ENCODE measurements at regions not wholly inside any gene's neighbourhood (a gene's known extent, or its start where the extent isn't known, plus 50 kb on each side); places are given as distances from the start of the nearest gene placed in this dataset.

DNA sequence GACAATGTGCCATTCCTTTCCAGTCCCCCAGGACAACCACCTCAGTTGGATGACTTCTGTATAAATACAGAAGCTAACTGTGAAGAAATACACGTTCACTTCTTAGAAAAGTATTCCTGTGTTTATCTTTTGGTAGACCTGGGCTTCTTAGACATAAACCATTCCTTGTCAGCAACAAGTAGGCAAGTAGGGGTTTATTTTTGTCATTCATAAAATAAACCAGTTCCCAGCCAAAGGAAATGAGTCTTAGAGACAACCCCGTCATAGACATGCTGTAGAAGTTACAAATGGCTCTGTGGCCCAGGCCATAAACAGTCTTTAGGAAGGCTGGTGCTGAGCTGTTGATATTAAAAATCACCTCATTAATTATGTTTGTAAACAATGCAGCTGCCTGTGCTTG is 243.2 kb downstream of the SPTSSA start:
- Histone ChIP-seq H3K9me3 (no peaks in the 10 kb centered on the region), H3K27me3 (no peaks in the 10 kb centered on the region), H3K27ac (no peak overlapping the region), H3K4me1 (ENCODE audit: insufficient read depth) (no peaks in the 10 kb centered on the region), H3K36me3 (no peaks in the 10 kb centered on the region), H3K4me3 (no peak overlapping the region)
- no peak for DNase-seq
- intact Hi-C loops (cut with DNase I), result loop anchor here in 1 of 4 donors (10.0 kb wide), 1 partner anchor 296 kb away; no protein-coding TSS in a partner anchor
- 46 to 66% (median 59%) methylated on average over 2 of the region's 2 CpGs for WGBS, 3 donors
- TF ChIP-seq EP300 (IDR thresholded peaks at IDR 0.05), result no peak
- TF ChIP-seq POLR2A (IDR thresholded peaks at IDR 0.05), result no peak
- TF ChIP-seq, protein P1, sequence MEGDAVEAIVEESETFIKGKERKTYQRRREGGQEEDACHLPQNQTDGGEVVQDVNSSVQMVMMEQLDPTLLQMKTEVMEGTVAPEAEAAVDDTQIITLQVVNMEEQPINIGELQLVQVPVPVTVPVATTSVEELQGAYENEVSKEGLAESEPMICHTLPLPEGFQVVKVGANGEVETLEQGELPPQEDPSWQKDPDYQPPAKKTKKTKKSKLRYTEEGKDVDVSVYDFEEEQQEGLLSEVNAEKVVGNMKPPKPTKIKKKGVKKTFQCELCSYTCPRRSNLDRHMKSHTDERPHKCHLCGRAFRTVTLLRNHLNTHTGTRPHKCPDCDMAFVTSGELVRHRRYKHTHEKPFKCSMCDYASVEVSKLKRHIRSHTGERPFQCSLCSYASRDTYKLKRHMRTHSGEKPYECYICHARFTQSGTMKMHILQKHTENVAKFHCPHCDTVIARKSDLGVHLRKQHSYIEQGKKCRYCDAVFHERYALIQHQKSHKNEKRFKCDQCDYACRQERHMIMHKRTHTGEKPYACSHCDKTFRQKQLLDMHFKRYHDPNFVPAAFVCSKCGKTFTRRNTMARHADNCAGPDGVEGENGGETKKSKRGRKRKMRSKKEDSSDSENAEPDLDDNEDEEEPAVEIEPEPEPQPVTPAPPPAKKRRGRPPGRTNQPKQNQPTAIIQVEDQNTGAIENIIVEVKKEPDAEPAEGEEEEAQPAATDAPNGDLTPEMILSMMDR (IDR thresholded peaks at IDR 0.05), result no peak

DNA sequence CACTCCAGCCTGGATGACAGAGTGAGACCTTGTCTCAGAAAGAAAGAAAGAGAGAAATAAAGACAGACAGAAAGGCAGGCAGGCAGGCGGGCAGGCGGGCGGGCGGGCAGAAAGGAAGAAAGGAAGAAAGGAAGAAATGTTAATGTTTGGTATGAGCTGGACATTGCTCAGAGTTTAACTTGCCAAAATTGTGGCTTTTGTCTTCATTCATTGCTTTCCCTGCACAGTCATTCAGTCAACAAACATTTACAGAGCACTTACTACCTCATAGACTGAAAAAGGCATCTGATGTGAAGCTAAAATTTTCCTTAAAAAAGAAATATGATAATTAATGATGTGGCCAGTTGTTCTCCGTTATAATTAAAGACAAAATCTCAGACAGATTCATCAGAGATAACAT is 247.1 kb downstream of the SPTSSA start:
- Histone ChIP-seq H3K27me3 (no peaks in the 10 kb centered on the region), H3K27ac (no peak overlapping the region), H3K9me3 (no peaks in the 10 kb centered on the region), H3K4me1 (ENCODE audit: insufficient read depth) (no peaks in the 10 kb centered on the region), H3K36me3 (no peaks in the 10 kb centered on the region), H3K4me3 (no peak overlapping the region)
- WGBS, 3 donors, result 88 to 91% (median 89%) methylated on average over 5 of the region's 5 CpGs
- intact Hi-C loops (cut with DNase I), result loop anchor here in 1 of 4 donors (10.0 kb wide), 1 partner anchor 300 kb away; no protein-coding TSS in a partner anchor
- no peak for TF ChIP-seq EP300 (IDR thresholded peaks at IDR 0.05)
- TF ChIP-seq, protein P1 (IDR thresholded peaks at IDR 0.05), result no peak
- no peak for TF ChIP-seq POLR2A (IDR thresholded peaks at IDR 0.05)
- no peak for DNase-seq

DNA sequence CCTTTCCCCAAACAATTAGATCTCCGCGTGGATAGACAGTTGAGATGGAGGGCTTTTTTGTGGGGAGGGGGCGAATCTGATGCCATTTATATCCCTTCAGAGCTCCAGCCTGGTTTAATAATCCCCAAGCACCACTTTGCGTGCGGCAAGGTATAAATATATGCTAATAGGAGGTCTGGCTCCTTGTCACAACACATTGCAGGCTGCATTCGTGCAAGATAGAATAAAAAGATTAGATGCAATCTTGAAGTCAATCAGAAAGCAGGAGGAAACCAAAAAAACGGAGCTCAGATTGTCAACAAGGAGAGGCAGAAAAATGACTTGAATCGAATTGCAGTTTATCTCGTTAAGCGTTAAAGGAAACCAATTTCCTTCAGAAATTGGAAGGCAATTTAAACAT is 248.7 kb downstream of the SPTSSA start:
- 77 to 79% (median 78%) methylated on average over 10 of the region's 10 CpGs for WGBS, 3 donors
- Histone ChIP-seq H3K4me3 (no peak overlapping the region), H3K9me3 (no peaks in the 10 kb centered on the region), H3K27ac (no peak overlapping the region), H3K27me3 (no peaks in the 10 kb centered on the region), H3K36me3 (no peaks in the 10 kb centered on the region), H3K4me1 (ENCODE audit: insufficient read depth) (no peaks in the 10 kb centered on the region)
- TF ChIP-seq POLR2A (IDR thresholded peaks at IDR 0.05) (no peak), EP300 (IDR thresholded peaks at IDR 0.05) (no peak)
- TF ChIP-seq, protein P1 (IDR thresholded peaks at IDR 0.05), result no peak
- intact Hi-C loops (cut with DNase I), result loop anchor here in 1 of 4 donors (10.0 kb wide), 1 partner anchor 301 kb away; no protein-coding TSS in a partner anchor
- no peak for DNase-seq

DNA sequence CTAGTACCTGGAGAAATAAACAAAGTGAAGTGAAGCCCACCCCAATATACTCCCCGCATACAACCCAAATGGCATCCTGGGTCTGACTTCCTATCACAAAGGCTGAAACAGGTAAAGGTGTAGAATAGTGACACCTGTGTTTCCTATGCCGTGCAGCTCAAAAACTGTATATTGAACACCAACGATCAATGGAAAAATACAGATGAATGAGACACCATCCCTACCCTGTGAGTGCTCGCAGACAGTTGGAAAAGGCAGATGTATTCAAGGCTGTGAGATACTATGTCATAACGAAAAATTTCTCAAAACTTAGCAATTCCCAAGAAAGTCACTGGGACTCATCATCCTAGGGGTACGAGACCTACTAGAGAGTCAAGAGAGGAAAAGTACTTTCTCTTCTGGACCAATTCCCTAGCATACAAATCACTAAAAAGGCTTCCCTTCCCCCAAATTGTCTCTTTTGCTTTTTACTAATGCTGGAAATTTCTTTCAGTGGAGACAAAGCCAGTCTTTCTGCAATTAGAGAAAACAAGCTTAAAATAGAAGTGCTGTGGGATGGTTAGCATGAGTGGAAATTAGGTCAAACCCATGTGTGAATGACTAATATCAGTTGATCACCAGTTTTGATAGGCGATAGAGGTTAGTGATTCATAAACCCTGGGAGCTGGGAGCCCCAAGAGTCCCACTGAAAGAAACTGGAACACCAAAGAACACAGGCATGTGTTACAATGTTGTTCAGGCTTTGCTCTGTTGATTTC is 249.7 kb downstream of the SPTSSA start:
- no peak for TF ChIP-seq POLR2A (IDR thresholded peaks at IDR 0.05)
- TF ChIP-seq EP300 (IDR thresholded peaks at IDR 0.05), result no peak
- TF ChIP-seq, protein P1 (IDR thresholded peaks at IDR 0.05), result no peak

More for the DNA sequence above, 249.7 kb downstream of the SPTSSA start:
- H3K4me1 ChIP-seq (ENCODE audit: insufficient read depth), result no peaks in the 10 kb centered on the region
- H3K4me3 ChIP-seq, result no peak overlapping the region
- 85 to 90% (median 87%) methylated on average over 7 of the region's 7 CpGs for WGBS, 3 donors
- intact Hi-C loops (cut with DNase I), result loop anchor here in 1 of 4 donors (10.0 kb wide), 1 partner anchor 302 kb away; no protein-coding TSS in a partner anchor
- H3K27ac ChIP-seq, result no peak overlapping the region
- no peaks in the 10 kb centered on the region for H3K27me3 ChIP-seq
- no peaks in the 10 kb centered on the region for H3K36me3 ChIP-seq
- H3K9me3 ChIP-seq, result no peaks in the 10 kb centered on the region
- DNase-seq, result no peak
